ENCODE measurements at regions not wholly inside any gene's neighbourhood (a gene's known extent, or its start where the extent isn't known, plus 50 kb on each side); places are given as distances from the start of the nearest gene placed in this dataset.

DNA sequence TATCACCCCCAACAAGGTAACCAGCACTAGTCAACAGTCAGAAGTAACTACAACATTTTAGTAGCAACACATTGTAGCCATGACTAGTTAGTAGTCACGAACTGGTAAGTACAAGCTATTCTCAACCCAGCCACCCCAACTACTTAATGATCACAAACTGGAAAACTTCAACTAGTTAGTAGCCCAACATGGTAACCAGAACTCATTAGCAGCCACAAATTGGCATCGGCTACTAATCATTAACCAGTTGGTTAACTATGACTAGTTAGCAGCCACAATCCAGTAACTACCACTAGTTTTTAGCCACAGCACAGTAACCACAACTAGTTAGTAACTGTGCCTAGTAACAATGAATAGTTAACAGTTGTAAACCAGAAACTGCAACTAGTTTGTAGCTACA, 385.1 kb upstream of the CXorf51B start:
- Histone ChIP-seq H3K9me3 (ENCODE audit: insufficient read depth in 2 of 2, low read depth in 1 of 2, low read length in 1 of 2) (no peaks in the 10 kb centered on the region), H2BK15ac (ENCODE audit: low read length) (no peak overlapping the region), H2AFZ (ENCODE audit: low read length) (no peak overlapping the region), H3K56ac (replicated peaks; ENCODE audit: insufficient read length, low read depth, low read length) (no peak overlapping the region), H3K4me1 (replicated peaks in 1 of 4; ENCODE audit: control insufficient read depth in 3 of 4, insufficient read depth in 4 of 4, low read length in 3 of 4) (no peaks in the 10 kb centered on the region), H4K8ac (ENCODE audit: extremely low read depth, insufficient read depth, low read length) (no peak overlapping the region), H3K9ac (replicated peaks in 1 of 4; ENCODE audit: extremely low read depth in 1 of 4, low read depth in 3 of 4, low read length in 3 of 4) (no peak overlapping the region), H3K79me2 (ENCODE audit: control insufficient read depth in 1 of 2, insufficient read depth in 2 of 2, low read length in 2 of 2) (no peaks in the 10 kb centered on the region), H3K23me2 (ENCODE audit: low read depth, low read length) (no peaks in the 10 kb centered on the region), H4K91ac (replicated peaks; ENCODE audit: insufficient read length, low read length) (no peak overlapping the region), H2BK5ac (ENCODE audit: low read depth, low read length) (no peak overlapping the region), H3K4me2 (ENCODE audit: insufficient read depth in 1 of 2, low read depth in 2 of 2, low read length in 2 of 2) (no peak overlapping the region), H3K27me3 (replicated peaks in 1 of 4; ENCODE audit: control insufficient read depth in 3 of 4, extremely low read depth in 1 of 4, insufficient read depth in 3 of 4, low read length in 3 of 4) (no peaks in the 10 kb centered on the region), H3K36me3 (ENCODE audit: control insufficient read depth in 2 of 4, insufficient read depth in 4 of 4, low read length in 3 of 4) (no peaks in the 10 kb centered on the region), H3K27ac (ENCODE audit: low read depth, low read length) (no peak overlapping the region), H3K4me3 (ENCODE audit: extremely low read depth in 1 of 4, insufficient read depth in 2 of 4, low read depth in 3 of 4, low read length in 4 of 4) (no peak overlapping the region), H2BK12ac (ENCODE audit: low read depth, low read length) (no peak overlapping the region), H3K18ac (ENCODE audit: extremely low read depth, low read length) (no peak overlapping the region), H2BK20ac (ENCODE audit: low read length) (no peak overlapping the region), H3K4ac (replicated peaks; ENCODE audit: insufficient read length, low read depth, low read length) (no peak overlapping the region), H2BK120ac (replicated peaks; ENCODE audit: low read depth, low read length) (no peak overlapping the region), H2AK5ac (ENCODE audit: low read depth, low read length) (no peak overlapping the region), H3K14ac (ENCODE audit: insufficient read length) (no peak overlapping the region), H3K23ac (ENCODE audit: insufficient read length) (no peak overlapping the region), H3K79me1 (ENCODE audit: low read depth, low read length) (no peaks in the 10 kb centered on the region), H4K20me1 (replicated peaks in 1 of 2; ENCODE audit: control insufficient read depth in 1 of 2, insufficient read depth in 2 of 2, low read length in 2 of 2) (no peaks in the 10 kb centered on the region), H4K5ac (ENCODE audit: insufficient read length, low read depth, low read length) (no peak overlapping the region)
- DNase-seq (ENCODE audit: low read depth in 1 of 2, low spot score in 2 of 2) (no peak), FAIRE-seq (no peak)
- TF ChIP-seq BRCA1 (IDR thresholded peaks at IDR 0.05; ENCODE audit: low read depth, low read length) (0 out of 2 replicates have a peak, but pooled peaks have one; percentile 30), KDM1A (IDR thresholded peaks at IDR 0.05; ENCODE audit: borderline replicate concordance, low read length) (no peak)
- CTCF ChIA-PET (ENCODE audit: partially characterized antibody), result no interaction called here
- POLR2A ChIA-PET (ENCODE audit: partially characterized antibody), result no interaction called here
- WGBS, 2 experiments (ENCODE audit: extremely low coverage in 1 of 2, insufficient coverage in 1 of 2, insufficient read length in 1 of 2, insufficient replicate concordance in 2 of 2, low coverage in 1 of 2, low lambda C conversion rate in 2 of 2, missing lambda C conversion rate in 1 of 2), result 100% methylated on average over 2 of the region's 2 CpGs; no CpG with 5 or more reads in 1 of the 2 experiments

Data from H1 (cell line).